HL-60 (cell line): ENCODE measurements at regions not wholly inside any gene's neighbourhood (a gene's known extent, or its start where the extent isn't known, plus 50 kb on each side); places are given as distances from the start of the nearest gene placed in this dataset.

Experiments
- CTCF ChIP-seq: IDR thresholded peaks from one replicate; pipeline ENCODE4 v1.5.1; 2011; ENCODE audit warnings: low read length, control low read depth, inconsistent platforms; ENCODE audit not compliant: insufficient read depth
- REST ChIP-seq: IDR thresholded peaks from 2 replicates; pipeline ENCODE4 v1.6.1; 2012; ENCODE audit warnings: low read depth; ENCODE audit not compliant: insufficient replicate concordance

GRCh38 chr15:92797168-92798052 lies 102.7 kb upstream of the CHD2 start:
- TF ChIP-seq CTCF (peak; percentile 20), REST (no peak)
